ENCODE measurements at regions not wholly inside any gene's neighbourhood (a gene's known extent, or its start where the extent isn't known, plus 50 kb on each side); places are given as distances from the start of the nearest gene placed in this dataset.
A peak's percentile ranks its signal among the peaks of the same experiment; 100 is the strongest.

DNA sequence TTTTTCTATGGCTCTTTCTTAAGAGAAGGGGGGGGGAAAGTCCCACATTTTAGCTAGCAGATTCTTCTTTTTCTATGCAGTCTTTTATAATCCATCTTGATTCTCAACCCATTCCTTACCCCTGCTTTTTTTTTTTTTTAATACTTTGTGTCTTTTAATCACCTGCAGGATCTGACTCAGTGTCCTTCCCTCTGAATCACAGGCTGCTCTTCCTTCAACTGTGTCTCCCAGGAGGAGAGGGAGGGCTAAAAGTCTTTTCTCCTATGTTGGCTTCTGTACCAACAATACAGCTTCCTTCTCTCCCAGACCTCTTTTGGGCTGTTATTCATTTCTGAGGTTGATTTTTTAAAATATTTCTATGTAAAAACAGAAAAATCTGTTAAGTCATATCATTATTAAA lies 686.2 kb downstream of the ADGRL2 start:
- TF ChIP-seq, protein P1, sequence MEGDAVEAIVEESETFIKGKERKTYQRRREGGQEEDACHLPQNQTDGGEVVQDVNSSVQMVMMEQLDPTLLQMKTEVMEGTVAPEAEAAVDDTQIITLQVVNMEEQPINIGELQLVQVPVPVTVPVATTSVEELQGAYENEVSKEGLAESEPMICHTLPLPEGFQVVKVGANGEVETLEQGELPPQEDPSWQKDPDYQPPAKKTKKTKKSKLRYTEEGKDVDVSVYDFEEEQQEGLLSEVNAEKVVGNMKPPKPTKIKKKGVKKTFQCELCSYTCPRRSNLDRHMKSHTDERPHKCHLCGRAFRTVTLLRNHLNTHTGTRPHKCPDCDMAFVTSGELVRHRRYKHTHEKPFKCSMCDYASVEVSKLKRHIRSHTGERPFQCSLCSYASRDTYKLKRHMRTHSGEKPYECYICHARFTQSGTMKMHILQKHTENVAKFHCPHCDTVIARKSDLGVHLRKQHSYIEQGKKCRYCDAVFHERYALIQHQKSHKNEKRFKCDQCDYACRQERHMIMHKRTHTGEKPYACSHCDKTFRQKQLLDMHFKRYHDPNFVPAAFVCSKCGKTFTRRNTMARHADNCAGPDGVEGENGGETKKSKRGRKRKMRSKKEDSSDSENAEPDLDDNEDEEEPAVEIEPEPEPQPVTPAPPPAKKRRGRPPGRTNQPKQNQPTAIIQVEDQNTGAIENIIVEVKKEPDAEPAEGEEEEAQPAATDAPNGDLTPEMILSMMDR (IDR thresholded peaks at IDR 0.05; ENCODE audit: unreplicated experiment): no peak
- H3K4me1 Mint-ChIP-seq: peaks cover 22% of the 10 kb centered on the region
- no peaks in the 10 kb centered on the region for H3K27me3 Mint-ChIP-seq (ENCODE audit: low read depth)
- H3K36me3 Mint-ChIP-seq: no peaks in the 10 kb centered on the region
- H3K4me3 Mint-ChIP-seq: no peak overlapping the region
- H3K9me3 Mint-ChIP-seq: peaks cover under 1% of the 10 kb centered on the region
- DNase-seq (ENCODE audit: low spot score in 2 of 2, unreplicated experiment in 2 of 2): no peak
- H3K27ac Mint-ChIP-seq: no peak overlapping the region

DNA sequence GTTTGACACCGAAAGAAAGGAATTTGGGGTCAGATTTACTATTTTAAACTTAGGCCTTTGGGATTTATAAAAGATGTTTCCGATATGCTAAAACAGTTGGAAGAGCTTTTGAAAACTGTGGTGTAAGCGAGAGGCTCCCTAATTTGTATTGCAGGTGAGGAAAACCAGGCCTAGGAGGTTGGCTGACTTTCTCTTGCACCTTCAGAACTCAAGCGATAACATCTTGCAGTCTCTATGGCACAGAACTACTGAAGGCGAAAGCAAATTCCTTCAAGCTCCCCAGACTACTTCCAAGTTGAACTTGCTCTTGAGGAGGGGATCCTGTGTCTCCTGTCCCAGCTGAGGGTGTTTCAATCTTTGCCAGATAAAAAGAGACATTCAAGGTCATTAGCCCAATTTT lies 685.7 kb downstream of the ADGRL2 start:
- Mint-ChIP-seq H3K4me3 (no peak overlapping the region), H3K4me1 (peaks cover 22% of the 10 kb centered on the region), H3K27me3 (ENCODE audit: low read depth) (no peaks in the 10 kb centered on the region), H3K27ac (no peak overlapping the region), H3K36me3 (no peaks in the 10 kb centered on the region), H3K9me3 (no peaks in the 10 kb centered on the region)
- TF ChIP-seq, protein P1 (IDR thresholded peaks at IDR 0.05; ENCODE audit: unreplicated experiment): no peak
- no peak for DNase-seq (ENCODE audit: low spot score in 2 of 2, unreplicated experiment in 2 of 2)

DNA sequence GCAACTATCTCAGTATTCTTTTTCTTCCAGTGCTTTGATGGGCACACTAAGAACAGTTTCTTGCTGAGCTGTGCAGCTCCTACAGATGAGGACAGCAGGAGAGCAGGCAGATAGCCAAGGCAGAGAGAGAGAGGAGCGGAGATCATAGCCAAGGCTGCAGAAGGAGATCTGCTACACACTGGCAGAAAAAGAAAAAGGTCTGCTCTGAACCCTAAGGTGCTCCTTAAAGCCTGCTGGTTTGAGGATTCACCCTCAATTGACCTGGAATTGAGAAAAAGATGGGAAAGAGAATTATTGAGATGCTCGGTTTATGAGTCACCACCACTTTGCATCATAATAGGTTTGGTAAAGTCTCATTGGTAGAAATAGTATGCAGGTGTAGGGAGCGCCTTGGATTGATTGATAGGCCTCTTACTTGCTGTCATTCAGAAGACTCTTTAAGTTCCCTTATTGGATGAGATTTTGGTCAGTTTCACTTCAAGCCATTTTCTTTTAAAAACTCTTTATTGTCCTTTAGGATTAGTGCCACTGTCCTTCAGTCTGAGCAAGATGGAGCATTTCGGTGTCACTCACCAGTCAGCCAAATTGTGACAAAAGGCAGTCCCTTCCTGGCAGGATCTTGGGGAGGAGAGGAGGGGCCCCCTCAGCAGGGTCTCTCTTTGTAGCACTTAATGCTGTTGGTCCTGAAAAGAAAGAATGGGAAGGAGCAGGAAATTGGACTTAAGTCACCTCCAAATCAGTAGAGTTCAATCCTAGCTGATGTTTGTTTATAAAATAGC lies 685.0 kb downstream of the ADGRL2 start:
- Mint-ChIP-seq H3K9me3 (no peaks in the 10 kb centered on the region), H3K27me3 (ENCODE audit: low read depth) (no peaks in the 10 kb centered on the region), H3K36me3 (no peaks in the 10 kb centered on the region), H3K4me1 (peaks cover 22% of the 10 kb centered on the region), H3K27ac (no peak overlapping the region), H3K4me3 (no peak overlapping the region)
- DNase-seq (ENCODE audit: low spot score in 2 of 2, unreplicated experiment in 2 of 2): peak in 1 of 2 experiments; percentile 44
- TF ChIP-seq, protein P1 (IDR thresholded peaks at IDR 0.05; ENCODE audit: unreplicated experiment): no peak

GRCh38 chr1:82483146-82483545 lies 682.4 kb downstream of the ADGRL2 start:
- no peak overlapping the region for H3K27ac Mint-ChIP-seq
- TF ChIP-seq, protein P1 (IDR thresholded peaks at IDR 0.05; ENCODE audit: unreplicated experiment): no peak
- H3K36me3 Mint-ChIP-seq: no peaks in the 10 kb centered on the region
- H3K27me3 Mint-ChIP-seq (ENCODE audit: low read depth): no peaks in the 10 kb centered on the region
- DNase-seq (ENCODE audit: low spot score in 2 of 2, unreplicated experiment in 2 of 2): no peak
- no peak overlapping the region for H3K4me3 Mint-ChIP-seq
- peaks cover 22% of the 10 kb centered on the region for H3K4me1 Mint-ChIP-seq
- H3K9me3 Mint-ChIP-seq: no peaks in the 10 kb centered on the region

DNA sequence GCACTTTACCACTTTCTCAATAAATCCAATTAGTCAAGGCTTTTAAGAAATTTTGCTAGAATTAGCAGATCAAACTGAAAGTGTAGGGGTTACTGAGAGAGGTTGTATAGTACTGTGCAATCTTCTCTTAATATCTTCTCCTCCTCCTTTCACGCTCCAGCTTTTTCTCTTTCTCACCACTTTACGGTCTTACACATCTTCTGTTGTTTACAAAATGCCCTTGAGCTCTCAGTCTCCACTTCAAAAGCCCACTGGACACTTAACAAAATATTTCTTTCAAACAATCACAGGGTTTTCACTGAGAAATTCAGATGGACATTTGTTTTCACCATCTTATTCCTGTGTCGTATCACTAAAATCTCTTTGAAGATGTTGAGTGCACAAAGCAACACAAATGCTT lies 678.2 kb downstream of the ADGRL2 start:
- Mint-ChIP-seq H3K36me3 (no peaks in the 10 kb centered on the region), H3K27ac (no peak overlapping the region), H3K4me3 (no peak overlapping the region), H3K27me3 (ENCODE audit: low read depth) (no peaks in the 10 kb centered on the region), H3K9me3 (peaks cover 12% of the 10 kb centered on the region), H3K4me1 (no peaks in the 10 kb centered on the region)
- TF ChIP-seq, protein P1 (IDR thresholded peaks at IDR 0.05; ENCODE audit: unreplicated experiment): no peak
- DNase-seq (ENCODE audit: low spot score in 2 of 2, unreplicated experiment in 2 of 2): no peak
